ENCODE measurements at regions not wholly inside any gene's neighbourhood (a gene's known extent, or its start where the extent isn't known, plus 50 kb on each side); places are given as distances from the start of the nearest gene placed in this dataset.
A peak's percentile ranks its signal among the peaks of the same experiment; 100 is the strongest.
"Not testable (repeated sequence)": the region's sequence is repeated elsewhere in the genome, so short reads cannot be mapped to it uniquely, and the experiment has no call there.

DNA sequence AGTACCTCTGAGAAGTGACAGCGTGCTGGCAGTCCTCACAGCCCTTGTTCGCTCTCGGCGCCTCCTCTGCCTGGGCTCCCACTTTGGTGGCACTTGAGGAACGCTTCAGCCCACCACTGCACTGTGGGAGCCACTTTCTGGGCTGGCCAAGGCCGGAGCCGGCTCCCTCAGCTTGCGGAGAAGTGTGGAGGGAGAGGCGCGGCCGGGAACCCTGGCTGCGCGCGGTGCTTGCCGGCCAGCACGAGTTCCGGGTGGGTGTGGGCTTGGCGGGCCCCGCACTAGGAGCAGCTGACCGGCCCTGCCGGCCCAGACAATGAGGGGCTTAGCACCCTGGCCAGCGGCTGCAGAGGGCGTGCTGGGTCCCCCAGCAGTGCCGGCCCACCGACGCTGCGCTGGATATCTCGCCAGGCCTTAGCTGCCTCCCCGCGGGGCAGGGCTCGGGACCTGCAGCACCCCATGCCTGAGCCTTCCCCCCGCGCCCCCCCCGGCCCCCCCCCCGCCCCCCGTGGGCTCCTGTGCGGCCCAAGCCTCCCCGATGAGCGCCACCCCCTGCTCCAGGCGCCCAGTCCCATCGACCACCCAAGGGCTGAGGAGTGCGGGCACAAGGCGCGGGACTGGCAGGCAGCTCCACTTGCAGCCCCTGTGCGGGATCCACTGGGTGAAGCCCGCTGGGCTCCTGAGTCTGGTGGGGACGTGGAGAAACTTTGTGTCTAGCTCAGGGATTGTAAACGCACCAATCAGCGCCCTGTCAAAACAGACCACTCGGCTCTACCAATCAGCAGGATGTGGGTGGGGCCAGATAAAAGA lies 847.7 kb upstream of the CDH6 start:
- DNase-seq: not testable (repeated sequence)

DNA sequence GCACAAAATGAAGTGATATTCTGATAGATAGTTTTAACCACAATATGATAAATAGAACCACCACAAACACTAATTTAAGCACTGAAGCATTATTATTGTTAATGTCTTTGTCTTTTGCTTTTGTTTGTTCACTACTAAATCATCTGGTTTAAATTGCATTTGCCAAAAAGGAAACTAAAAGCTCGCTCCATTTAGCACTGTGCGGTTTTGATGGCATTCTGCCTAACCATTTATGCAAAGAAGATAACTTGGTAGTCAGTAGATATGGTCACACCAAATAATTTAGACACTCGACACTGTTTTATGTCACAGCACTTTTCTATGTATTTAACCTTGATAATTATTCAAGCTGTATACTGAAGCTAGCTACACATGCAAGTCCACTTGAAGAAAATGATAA lies 849.8 kb upstream of the CDH6 start:
- no peak for DNase-seq

DNA sequence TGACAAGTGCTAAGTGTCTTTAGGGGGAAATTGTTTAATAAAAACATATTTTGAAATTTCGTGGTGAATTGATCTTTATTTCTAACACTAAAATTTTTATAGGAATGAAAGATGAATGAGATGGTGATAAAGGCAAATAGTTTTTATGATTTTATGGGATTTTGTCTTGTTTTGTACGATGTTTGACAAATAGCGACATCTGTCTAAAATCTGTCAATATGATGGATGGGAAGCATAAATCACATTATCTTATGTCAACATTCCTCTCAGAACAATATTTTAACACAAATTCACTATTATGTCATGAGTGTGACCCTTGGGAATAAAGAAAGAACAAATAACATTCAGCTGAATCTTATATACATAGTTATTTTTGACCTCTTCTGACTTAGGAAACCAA lies 852.0 kb upstream of the CDH6 start:
- no peak for DNase-seq

DNA sequence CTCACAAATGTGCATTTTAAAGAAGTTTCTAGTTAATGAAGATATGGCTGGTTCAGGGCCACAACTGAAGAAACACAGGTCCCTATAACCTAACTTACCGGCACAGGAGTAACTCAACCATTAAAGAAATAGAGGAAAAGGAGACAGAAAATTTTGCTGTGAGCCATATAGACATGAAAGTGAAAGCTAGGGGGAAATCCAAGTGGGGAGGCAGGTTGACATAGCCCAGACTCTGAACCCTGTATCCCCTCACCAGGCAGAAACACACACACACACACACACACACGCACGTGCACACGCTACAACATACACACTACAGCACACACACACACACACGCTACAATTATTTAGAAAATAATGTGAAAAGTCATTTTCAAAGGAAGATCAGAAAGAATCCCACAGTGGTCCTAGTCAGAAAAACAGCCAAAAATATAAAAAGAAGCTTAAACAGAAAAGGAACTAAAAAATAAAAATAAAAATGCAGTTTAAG lies 856.4 kb upstream of the CDH6 start:
- no peak for DNase-seq

DNA sequence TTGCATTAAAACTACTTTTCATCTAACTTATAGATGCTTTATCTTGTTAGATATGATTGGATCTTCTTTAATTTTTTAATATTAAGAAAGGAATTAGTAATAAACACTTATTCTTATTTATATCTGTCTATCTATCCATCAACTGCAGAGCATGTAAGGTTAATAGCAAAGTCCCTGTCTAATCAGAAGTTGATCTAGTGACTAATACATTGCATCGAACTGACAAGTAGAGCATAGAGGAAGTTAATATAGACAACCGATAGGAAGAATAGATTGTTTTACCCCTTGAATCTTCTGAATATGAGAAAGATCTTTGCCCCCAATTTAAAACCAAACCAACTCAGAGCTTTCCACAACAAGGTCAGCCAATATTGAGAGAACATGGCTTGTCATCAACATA lies 862.0 kb upstream of the CDH6 start:
- DNase-seq: no peak

DNA sequence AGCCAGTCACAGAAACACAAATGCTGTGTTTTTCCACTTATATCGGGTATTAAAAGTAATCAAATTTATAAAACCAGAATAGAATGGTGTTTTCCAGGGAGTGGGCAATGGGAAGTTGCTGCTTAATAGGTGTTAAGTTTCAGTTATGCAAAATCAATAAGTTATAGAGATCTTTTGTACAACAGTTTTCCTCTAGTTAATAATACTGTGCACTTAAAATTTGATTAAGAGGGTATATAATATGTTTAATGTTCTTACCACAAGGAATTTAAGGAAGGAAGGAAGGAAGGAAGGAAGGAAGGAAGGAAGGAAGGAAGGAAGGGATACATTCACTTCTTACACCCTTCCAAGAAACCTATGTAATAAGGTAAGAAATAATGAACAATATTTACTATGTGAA lies 867.7 kb upstream of the CDH6 start:
- DNase-seq: no peak

DNA sequence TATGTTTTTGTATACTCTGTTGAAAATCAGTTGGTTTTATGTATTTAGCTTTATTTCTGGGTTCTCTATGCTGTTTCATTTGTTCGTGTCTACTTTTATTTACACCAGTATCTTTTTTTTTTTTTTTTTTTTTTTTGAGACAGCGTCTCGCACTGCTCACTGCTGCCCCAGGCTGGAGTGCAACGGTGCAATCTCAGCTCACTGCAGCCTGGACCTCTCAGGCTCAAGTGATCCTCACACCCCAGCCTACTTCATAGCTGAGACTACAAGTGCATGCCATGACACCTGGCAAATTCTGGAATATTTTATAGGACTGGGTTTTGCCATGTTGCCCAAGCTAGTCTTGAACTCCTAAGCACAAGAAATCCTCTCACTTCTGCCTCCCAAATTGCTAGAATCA lies 869.4 kb upstream of the CDH6 start:
- DNase-seq: no peak

DNA sequence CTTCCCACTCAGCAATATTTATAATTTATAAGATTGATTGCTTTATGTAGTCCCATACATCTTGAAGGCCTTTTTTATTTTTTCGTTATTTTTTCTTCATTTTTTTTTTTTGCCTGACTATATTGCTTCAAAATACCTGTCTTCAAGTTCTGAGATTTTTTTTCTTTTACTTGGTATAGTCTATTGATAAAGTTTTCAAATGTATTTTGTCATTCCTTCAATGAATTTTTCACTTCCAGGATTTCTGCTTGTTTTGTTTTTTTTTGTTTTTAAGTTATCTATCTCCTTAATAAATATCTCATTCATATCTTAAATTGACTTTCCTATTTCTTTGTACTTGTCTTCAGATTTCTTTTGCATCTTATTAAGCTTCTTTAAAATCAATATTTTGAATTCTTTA lies 905.6 kb upstream of the CDH6 start:
- no peak for DNase-seq

DNA sequence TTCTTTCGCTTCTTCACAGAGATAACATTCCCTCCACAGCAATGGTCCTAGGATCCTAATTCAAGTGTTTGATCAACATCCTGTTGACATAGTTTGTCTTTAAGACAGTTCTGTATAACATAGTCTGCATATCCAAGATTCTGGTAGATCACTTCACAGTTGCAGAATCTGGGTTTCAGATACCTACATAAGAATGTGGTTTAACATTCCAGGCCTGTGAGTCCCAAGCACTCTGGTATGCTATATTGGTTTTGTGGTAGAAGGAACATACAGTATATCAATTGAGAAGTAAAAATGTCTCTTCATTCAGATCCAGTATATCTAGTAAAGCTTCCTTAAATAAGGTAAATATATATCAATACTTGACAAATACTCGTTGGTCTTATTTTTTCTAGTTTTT lies 914.2 kb upstream of the CDH6 start:
- no peak for DNase-seq

DNA sequence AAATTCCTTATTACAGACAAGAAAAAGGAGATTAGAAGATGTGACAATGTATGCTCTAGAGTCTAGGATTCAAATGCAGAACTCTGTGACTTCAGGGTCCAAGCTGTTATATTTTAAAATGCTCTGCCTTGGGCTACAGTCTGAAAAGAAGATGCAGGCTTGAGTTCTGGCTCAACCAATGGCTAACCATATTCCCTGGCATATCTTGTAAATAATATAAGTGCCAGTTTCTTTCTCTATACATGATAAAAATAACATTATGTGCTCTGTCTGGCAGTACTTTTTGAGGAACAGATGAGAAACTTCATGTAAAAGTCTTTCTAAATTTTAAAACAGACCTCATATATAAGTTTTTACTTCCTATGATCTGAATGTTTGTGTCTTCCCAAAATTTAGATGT lies 926.5 kb upstream of the CDH6 start:
- DNase-seq: no peak

DNA sequence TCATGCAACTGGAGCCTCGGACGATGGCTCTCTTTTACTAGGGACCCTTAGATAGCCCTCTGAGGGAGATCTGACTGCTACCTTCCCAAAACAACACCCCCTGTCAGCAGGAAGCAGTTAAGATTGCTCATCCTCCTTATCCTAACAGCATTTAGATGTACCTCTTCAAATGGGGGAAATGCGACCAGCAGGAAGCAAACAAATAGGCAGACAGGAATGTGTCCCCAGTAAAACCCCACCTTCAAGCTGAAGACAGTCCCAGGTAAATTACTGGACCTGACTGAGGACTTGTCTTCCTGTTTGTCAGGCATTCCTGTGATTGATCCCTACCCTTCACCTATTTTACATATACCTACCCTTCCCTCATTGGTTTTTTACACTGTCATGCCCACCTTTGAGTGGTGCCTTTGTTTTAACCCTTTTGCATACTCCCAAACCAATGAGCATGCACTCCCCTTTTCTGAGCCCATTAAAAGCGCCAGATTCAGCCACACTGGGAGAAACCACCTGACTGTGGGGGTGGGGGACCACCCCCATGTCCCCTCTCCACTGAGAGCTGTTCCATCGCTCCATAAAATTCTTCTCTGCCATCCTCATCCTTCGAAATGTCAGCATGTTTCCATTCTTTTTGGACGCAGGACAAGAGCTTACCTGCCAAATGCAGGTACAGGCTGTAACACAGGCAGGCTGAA lies 954.0 kb upstream of the CDH6 start:
- no peak for DNase-seq

DNA sequence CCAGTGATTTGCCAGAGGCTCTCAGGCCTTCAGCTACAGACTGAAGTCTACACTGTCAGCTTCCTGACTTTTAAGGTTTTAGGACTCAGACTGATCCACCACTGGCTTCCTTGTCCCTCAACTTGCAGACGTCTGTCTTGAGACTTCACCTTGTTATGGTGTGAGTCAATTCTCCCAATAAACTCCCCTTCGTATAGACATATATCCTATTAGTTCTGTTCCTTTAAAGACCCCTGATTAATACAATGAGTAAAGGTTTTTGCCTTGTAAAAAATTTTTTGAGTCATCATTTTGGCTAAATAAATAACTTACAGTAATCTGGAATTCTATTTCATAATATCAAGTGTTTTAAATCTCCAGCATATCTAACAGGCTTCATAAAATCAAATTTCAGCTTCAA lies 956.3 kb upstream of the CDH6 start:
- DNase-seq: no peak

DNA sequence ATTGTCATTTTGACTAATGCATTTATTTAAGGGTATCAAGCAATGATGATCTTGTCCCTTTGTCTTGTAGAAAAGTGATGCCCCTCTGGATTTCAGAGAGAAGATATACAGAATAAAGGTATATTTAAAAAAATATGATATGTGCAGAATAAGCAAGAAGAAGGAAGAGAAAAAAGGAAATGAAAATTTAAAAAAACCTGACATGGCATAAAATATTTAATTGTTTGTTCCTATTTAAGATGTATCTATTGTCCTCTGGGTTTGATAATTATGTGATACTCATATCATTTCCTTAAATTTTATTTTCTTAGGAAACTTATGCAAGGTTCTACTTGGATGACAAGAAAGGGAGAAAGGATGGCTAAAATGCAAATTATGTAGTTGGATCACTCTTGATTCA lies 983.7 kb upstream of the CDH6 start:
- DNase-seq: no peak

DNA sequence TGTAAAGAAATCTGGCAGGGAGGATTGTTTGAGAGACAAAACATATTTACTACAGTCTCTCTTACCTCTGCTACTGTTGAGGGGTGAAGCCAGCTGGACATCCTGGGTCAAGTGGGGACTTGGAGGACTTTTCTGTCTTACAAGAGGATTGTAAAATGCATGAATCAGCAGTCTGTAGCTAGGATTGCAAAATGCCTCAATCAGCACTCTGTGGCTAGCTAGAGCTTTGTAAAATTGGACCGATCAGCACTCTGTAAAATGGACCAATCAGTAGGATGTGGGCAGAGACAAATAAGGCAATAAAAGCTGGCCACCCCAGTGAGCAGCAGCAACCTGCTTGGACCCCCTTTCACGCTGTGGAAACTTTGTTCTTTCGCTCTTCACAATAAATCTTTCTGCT lies 995.8 kb upstream of the CDH6 start:
- peak; percentile 51 for DNase-seq

DNA sequence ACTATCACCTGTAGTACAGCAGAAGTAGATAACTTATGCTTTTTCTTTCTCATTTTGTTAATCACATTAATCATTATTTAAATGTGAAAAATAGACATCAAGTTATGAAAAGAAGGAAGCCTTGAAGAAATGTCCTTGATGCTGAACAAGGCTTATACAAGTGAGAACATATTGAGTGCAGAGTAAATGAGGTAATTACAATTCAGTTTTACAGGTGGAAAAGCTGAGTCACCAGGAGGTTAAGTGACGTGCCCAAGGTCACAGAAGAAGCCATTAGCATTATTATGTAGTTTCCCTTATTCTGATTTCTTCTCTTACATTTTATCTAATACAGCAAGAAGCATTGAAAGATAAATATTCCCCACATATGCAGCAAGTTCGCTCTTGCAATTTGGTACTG lies 998.5 kb upstream of the CDH6 start:
- no peak for DNase-seq

DNA sequence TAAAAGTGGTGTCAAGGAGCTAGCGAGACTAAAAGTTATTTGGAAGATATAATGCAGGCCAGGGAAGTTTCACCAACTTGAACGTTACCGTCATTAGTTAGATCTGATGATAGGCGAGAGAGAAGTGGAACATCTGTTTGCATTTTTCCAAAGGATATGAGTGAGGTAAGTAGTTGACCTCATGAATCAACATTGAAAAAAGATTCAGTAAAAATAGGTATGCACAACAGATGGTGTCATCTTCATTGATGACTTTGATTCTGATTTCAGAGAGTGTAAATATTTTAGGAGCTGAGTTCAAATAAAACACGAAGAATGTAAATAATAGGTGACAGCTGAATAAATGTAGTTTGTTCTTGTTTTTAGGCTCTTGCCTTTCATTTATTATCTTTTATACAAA lies 998.9 kb upstream of the CDH6 start:
- DNase-seq: peak; percentile 34

DNA sequence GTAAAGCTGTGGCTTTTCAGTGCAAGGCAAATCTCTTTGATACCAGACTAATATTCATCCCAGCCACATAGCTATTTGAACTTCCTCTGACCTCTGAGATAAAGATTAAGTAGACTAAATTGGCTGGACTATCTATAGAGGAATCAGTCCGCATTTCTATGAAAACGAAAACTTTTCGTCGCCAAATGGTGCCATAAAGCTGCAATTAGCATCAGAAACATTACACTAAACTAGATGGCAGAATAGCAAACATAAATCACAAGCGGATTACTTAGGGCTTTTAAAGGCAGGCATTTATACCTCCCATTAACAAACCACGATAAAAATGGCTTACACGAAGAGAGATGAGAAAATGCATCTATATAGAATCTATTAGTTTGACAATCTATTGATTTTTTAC lies 1009.7 kb upstream of the CDH6 start:
- no peak for DNase-seq

DNA sequence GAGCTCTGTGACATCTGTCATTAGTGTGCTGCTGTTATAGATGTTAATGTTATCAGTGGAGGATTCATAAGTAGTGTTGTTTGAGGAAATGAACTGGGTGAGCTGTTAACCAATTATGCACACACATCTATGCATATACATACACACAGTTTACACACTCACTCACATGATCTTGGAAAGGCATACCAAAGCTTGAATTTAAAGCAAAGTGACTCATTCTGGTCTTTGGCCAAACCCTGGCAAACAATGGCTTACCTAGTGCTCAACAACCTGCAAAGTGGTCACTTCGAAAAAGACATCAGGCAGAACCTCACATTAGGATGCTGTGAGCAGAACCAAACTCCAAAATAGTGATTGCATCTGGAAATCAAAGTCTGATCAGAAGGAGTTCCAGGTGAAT lies 1037.3 kb upstream of the CDH6 start:
- DNase-seq: no peak

DNA sequence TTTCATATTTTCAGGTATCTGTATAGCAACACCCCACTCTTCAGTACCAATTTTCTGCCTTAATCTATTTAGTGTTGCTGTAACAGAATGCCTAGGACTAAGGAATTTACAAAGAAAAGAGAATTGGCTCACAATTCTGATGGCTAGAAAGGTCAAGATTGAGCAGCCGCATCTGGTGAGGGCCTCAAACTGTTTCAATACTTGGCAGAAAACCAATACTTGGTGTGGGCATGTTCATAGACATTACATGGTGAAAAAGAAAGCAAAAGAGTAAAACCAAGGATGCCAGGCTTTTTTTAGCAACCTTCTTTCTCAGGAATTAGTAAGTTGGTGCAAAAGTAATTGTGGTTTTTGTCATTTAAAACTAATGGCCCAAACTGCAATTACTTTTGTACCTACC lies 1041.1 kb upstream of the CDH6 start:
- DNase-seq: no peak

DNA sequence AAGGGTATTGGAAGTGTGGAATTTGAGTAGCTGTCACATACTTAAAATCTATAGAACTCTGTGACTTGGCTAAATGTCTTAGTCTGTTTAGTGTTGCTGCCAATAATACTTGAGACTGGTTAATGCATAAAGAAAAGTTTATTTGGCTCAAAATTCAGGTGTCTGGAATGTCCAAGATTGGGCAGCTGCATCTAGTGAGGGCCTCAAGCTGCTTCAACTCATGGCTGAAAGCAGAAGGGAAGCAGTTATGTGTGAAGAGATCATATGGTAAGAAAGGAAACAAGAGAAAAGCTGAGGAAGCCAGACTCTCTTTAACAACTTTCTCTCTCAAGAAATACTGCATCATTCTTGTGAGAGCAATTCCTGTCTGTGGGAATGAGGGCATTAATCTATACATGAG lies 1043.3 kb upstream of the CDH6 start:
- DNase-seq: no peak

DNA sequence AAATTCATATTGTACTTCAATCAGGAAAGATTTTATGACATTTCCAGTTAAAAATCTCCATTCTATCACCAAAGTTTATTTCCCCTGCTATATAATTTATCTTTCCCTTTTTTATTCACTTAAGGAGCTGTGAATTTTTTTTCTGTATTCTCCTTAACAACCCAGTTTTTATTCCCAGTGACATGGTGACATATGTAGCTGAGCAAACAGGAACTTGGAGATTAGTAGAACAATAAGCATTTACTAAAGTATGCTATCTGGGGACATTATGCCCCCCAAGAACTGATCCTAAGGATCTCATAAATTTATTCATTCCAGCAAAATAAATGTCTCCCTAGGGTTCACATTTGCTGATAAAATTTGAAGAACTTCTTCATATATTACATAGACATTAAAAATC lies 1044.0 kb upstream of the CDH6 start:
- DNase-seq: no peak

DNA sequence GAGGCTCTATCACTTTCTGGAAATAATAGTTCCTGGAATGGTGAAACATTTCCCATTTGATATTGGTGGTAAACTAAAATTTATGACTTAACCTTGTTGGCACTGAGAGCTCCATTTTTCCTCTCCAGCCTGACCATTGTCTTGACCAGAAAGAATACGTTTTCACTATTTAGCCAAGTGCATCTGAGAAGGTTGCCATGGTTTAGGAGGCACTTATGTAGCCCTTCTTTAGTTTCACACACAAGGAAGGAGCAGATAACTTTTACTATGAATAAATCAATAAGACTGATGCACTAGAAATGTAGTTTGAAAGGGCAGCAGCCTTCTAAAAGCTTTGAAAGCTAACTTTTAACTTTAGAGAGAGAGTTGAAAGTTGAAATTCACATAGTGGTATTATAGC lies 1045.5 kb upstream of the CDH6 start:
- no peak for DNase-seq

DNA sequence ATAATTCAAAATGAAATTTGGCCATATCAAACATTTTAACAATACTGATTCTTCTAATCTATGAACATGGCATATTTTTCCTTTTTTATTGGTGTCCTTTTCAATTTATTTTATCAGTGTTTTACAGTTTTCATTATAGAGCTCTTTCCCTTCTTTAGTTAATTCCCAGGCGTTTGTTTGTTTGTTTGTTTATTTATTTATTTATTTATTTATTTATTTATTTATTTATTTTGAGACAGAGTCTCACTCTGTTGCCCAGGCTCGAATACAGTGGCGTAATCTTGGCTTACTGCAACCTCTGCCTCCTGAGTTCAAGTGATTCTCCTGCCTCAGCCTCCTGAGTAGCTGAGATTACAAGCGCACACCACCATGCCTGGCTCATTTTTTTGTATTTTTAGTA lies 1049.4 kb upstream of the CDH6 start:
- not testable (repeated sequence) for DNase-seq

DNA sequence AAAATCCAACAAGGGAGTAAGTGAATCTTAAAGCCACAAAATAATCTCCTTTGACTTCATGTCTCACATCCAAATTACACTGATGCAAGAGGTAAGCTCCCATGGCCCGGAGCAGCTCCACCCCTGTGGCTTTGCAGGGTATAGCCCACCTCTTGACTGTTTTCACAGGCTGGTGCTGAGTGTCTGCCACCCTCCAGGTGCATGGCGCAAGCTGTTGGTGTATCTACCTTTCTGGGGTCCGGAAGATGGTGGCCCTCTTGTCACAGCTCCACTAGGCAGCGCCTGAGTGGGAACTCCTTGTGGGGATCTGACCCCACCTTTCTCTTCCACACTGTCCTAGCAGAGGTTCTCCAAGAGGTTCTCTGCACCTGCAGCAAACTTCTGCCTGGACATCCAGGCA lies 1051.1 kb upstream of the CDH6 start:
- DNase-seq: no peak

DNA sequence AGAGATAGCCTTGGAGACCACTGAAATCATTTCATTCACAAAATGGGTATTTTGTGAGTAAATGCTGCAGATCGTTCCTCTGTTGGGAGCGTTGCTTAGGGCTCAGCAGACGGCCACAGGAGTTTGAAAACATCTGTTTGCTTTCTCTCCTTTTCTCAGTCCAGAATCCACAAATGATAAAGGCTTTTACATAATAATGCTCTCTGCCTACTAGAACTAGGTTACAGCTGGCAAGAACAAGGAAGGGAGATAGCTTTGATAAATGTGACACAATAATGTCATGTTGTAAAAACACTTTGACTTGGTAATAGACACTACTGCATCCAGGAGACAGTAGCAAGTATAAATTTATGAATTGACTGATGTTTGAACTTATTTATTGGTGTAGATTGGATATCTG lies 1072.4 kb upstream of the CDH6 start:
- DNase-seq: no peak
